Stimulated activated CD4-positive, alpha-beta T cell treated with anti-CD3 and anti-CD28 coated beads, TNF-alpha, amount 100 ng/mL, for 1 hour (primary cell): ENCODE measurements at regions not wholly inside any gene's neighbourhood (a gene's known extent, or its start where the extent isn't known, plus 50 kb on each side); places are given as distances from the start of the nearest gene placed in this dataset.
"Not testable (repeated sequence)": the region's sequence is repeated elsewhere in the genome, so short reads cannot be mapped to it uniquely, and the experiment has no call there.

Experiments used
- DNase-seq, 3 donors: peaks; one replicate each; pipeline ENCODE4 v3.0.0-alpha.2; 2020; ENCODE audit warnings: low read depth in 3 of 3, low spot score in 1 of 3

- DNase-seq = no peak
Observed at GRCh38 chr7:149635561-149636329, 137.6 kb downstream of the ZNF467 start.

- no peak for DNase-seq
Observed at GRCh38 chr7:149633976-149634945, 136.7 kb upstream of the ZNF746 start.

GRCh38 chr7:149628361-149629149, 130.9 kb upstream of the ZNF746 start:
- not testable (repeated sequence) for DNase-seq

GRCh38 chr7:149627911-149628310, 130.3 kb upstream of the ZNF746 start:
- DNase-seq = no peak

- no peak for DNase-seq
Observed at GRCh38 chr7:149626972-149627371, 129.4 kb upstream of the ZNF746 start.

- no peak for DNase-seq
Observed at GRCh38 chr7:149625947-149626392, 128.4 kb upstream of the ZNF746 start.

GRCh38 chr7:149625340-149625946, 127.8 kb upstream of the ZNF746 start:
- peak in 1 of 3 donors; percentile 47 for DNase-seq

GRCh38 chr7:149624419-149625339, 127.1 kb upstream of the ZNF746 start:
- DNase-seq = peak; percentile 70 to 82 (median 78)

- DNase-seq = peak in 1 of 3 donors; percentile 20
Observed at GRCh38 chr7:149624006-149624405, 126.4 kb upstream of the ZNF746 start.

- not testable (repeated sequence) for DNase-seq
Observed at GRCh38 chr7:149623262-149623997, 125.8 kb upstream of the ZNF746 start.

GRCh38 chr7:149622444-149623210, 125.0 kb upstream of the ZNF746 start:
- no peak for DNase-seq

GRCh38 chr7:149621776-149622175, 124.2 kb upstream of the ZNF746 start:
- no peak for DNase-seq

GRCh38 chr7:149620961-149621360, 123.4 kb upstream of the ZNF746 start:
- DNase-seq = peak in 1 of 3 donors; percentile 12

- no peak for DNase-seq
Observed at GRCh38 chr7:149616898-149617297, 119.3 kb upstream of the ZNF746 start.

GRCh38 chr7:149615690-149616270, 118.2 kb upstream of the ZNF746 start:
- DNase-seq = no peak

GRCh38 chr7:149610441-149611011, 112.9 kb upstream of the ZNF746 start:
- DNase-seq = no peak

GRCh38 chr7:149608168-149608567, 110.6 kb upstream of the ZNF746 start:
- DNase-seq = no peak
